Fibroblast of skin of abdomen (primary cell): ENCODE measurements at regions not wholly inside any gene's neighbourhood (a gene's known extent, or its start where the extent isn't known, plus 50 kb on each side); places are given as distances from the start of the nearest gene placed in this dataset.
A peak's percentile ranks its signal among the peaks of the same experiment; 100 is the strongest.

Source experiments
- DNase-seq: peaks from one replicate; pipeline ENCODE4 v3.0.0-alpha.2; 2013

- DNase-seq: no peak
Observed at GRCh38 chr2:52831216-52831615, 936.4 kb upstream of the CHAC2 start.

GRCh38 chr2:52828112-52828511 is 939.5 kb upstream of the CHAC2 start:
- DNase-seq: no peak

- no peak for DNase-seq
Observed at GRCh38 chr2:52821631-52822030, 946.0 kb upstream of the CHAC2 start.

- no peak for DNase-seq
Observed at GRCh38 chr2:52818958-52819357, 948.6 kb upstream of the CHAC2 start.

- DNase-seq: peak; percentile 5
Observed at GRCh38 chr2:52810460-52810859, 957.1 kb upstream of the CHAC2 start.

- DNase-seq: no peak
Observed at GRCh38 chr2:52805901-52806410, 961.6 kb upstream of the CHAC2 start.

GRCh38 chr2:52794581-52794980 is 973.0 kb upstream of the CHAC2 start:
- DNase-seq: no peak

GRCh38 chr2:52779446-52779845 is 988.2 kb upstream of the CHAC2 start:
- no peak for DNase-seq

GRCh38 chr2:52776571-52776970 is 991.0 kb upstream of the CHAC2 start:
- DNase-seq: no peak

GRCh38 chr2:52775674-52776073 is 991.9 kb upstream of the CHAC2 start:
- no peak for DNase-seq

GRCh38 chr2:52765735-52766134 is 1001.9 kb upstream of the CHAC2 start:
- no peak for DNase-seq

GRCh38 chr2:52749764-52750163 is 1017.8 kb upstream of the CHAC2 start:
- no peak for DNase-seq

GRCh38 chr2:52745144-52745543 is 1022.5 kb upstream of the CHAC2 start:
- DNase-seq: no peak

- DNase-seq: no peak
Observed at GRCh38 chr2:52732849-52733395, 1034.7 kb upstream of the CHAC2 start.

GRCh38 chr2:52724585-52724984 is 1043.0 kb upstream of the CHAC2 start:
- DNase-seq: no peak

GRCh38 chr2:52717836-52718235 is 1049.8 kb upstream of the CHAC2 start:
- no peak for DNase-seq

- no peak for DNase-seq
Observed at GRCh38 chr2:52710810-52711618, 1056.6 kb upstream of the CHAC2 start.

- no peak for DNase-seq
Observed at GRCh38 chr2:52704251-52704650, 1063.4 kb upstream of the CHAC2 start.

- DNase-seq: no peak
Observed at GRCh38 chr2:52703004-52703403, 1064.6 kb upstream of the CHAC2 start.

GRCh38 chr2:52698408-52698807 is 1069.2 kb upstream of the CHAC2 start:
- DNase-seq: no peak

GRCh38 chr2:52697690-52698089 is 1069.9 kb upstream of the CHAC2 start:
- DNase-seq: no peak

- no peak for DNase-seq
Observed at GRCh38 chr2:52695731-52696130, 1071.9 kb upstream of the CHAC2 start.

- DNase-seq: no peak
Observed at GRCh38 chr2:52686935-52687334, 1080.7 kb upstream of the CHAC2 start.

- no peak for DNase-seq
Observed at GRCh38 chr2:52676056-52676455, 1091.5 kb upstream of the CHAC2 start.
